ENCODE measurements at regions not wholly inside any gene's neighbourhood (a gene's known extent, or its start where the extent isn't known, plus 50 kb on each side); places are given as distances from the start of the nearest gene placed in this dataset.

DNA sequence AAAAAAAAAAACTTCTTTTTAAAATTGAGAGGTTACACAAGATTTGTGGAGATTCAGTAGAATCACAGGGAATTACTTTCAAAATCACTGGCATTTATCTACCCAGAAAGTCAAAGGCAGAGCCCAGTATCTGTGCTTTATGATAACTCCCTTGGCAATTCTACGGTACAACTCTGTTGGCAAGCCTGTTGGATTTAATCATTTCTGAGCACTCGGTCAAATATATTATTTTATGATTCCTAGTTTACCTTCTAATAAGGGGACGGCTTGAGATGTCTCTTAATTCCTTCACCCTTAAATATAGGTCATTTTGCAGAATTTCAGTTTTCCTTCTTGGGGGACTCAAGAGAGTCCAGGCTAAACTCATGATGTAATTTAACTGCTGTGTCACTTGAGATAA lies 987.6 kb downstream of the EFNB2 start:
- no peak overlapping the region for H2BK5ac ChIP-seq (ENCODE audit: low read depth, low read length)
- no peaks in the 10 kb centered on the region for H3K4me1 ChIP-seq (replicated peaks in 1 of 4; ENCODE audit: control insufficient read depth in 3 of 4, insufficient read depth in 4 of 4, low read length in 3 of 4)
- no peaks in the 10 kb centered on the region for H3K36me3 ChIP-seq (ENCODE audit: control insufficient read depth in 2 of 4, insufficient read depth in 4 of 4, low read length in 3 of 4)
- no peak overlapping the region for H2AFZ ChIP-seq (ENCODE audit: low read length)
- H2AK5ac ChIP-seq (ENCODE audit: low read depth, low read length): no peak overlapping the region
- H3K4me3 ChIP-seq (ENCODE audit: extremely low read depth in 1 of 4, insufficient read depth in 2 of 4, low read depth in 3 of 4, low read length in 4 of 4): no peak overlapping the region
- H3K56ac ChIP-seq (replicated peaks; ENCODE audit: insufficient read length, low read depth, low read length): no peak overlapping the region
- H2BK20ac ChIP-seq (ENCODE audit: low read length): no peak overlapping the region
- H3K18ac ChIP-seq (ENCODE audit: extremely low read depth, low read length): no peak overlapping the region
- H3K23me2 ChIP-seq (ENCODE audit: low read depth, low read length): no peaks in the 10 kb centered on the region
- H4K91ac ChIP-seq (replicated peaks; ENCODE audit: insufficient read length, low read length): no peak overlapping the region
- ChIA-PET POLR2A (ENCODE audit: partially characterized antibody) (no interaction called here), CTCF (ENCODE audit: partially characterized antibody) (no interaction called here)
- no peaks in the 10 kb centered on the region for H3K9me3 ChIP-seq (ENCODE audit: insufficient read depth in 2 of 2, low read depth in 1 of 2, low read length in 1 of 2)
- no peak overlapping the region for H4K5ac ChIP-seq (ENCODE audit: insufficient read length, low read depth, low read length)
- no peaks in the 10 kb centered on the region for H3K27me3 ChIP-seq (replicated peaks in 1 of 4; ENCODE audit: control insufficient read depth in 3 of 4, extremely low read depth in 1 of 4, insufficient read depth in 3 of 4, low read length in 3 of 4)
- no peak overlapping the region for H4K8ac ChIP-seq (ENCODE audit: extremely low read depth, insufficient read depth, low read length)
- no peak overlapping the region for H2BK120ac ChIP-seq (replicated peaks; ENCODE audit: low read depth, low read length)
- no peak overlapping the region for H2BK12ac ChIP-seq (ENCODE audit: low read depth, low read length)
- H3K4ac ChIP-seq (replicated peaks; ENCODE audit: insufficient read length, low read depth, low read length): no peak overlapping the region
- no peaks in the 10 kb centered on the region for H3K79me2 ChIP-seq (ENCODE audit: control insufficient read depth in 1 of 2, insufficient read depth in 2 of 2, low read length in 2 of 2)
- no peaks in the 10 kb centered on the region for H4K20me1 ChIP-seq (replicated peaks in 1 of 2; ENCODE audit: control insufficient read depth in 1 of 2, insufficient read depth in 2 of 2, low read length in 2 of 2)
- H3K27ac ChIP-seq (ENCODE audit: low read depth, low read length): no peak overlapping the region
- DNase-seq (ENCODE audit: low read depth in 1 of 2, low spot score in 2 of 2) (no peak), FAIRE-seq (no peak)
- H3K9ac ChIP-seq (replicated peaks in 1 of 4; ENCODE audit: extremely low read depth in 1 of 4, low read depth in 3 of 4, low read length in 3 of 4): no peak overlapping the region
- WGBS, 2 experiments (ENCODE audit: extremely low coverage in 1 of 2, insufficient coverage in 1 of 2, insufficient read length in 1 of 2, insufficient replicate concordance in 2 of 2, low coverage in 1 of 2, low lambda C conversion rate in 2 of 2, missing lambda C conversion rate in 1 of 2): 98% methylated on average over 3 of the region's 3 CpGs; no CpG with 5 or more reads in 1 of the 2 experiments
- H3K14ac ChIP-seq (ENCODE audit: insufficient read length): no peak overlapping the region
- H3K79me1 ChIP-seq (ENCODE audit: low read depth, low read length): no peaks in the 10 kb centered on the region
- H3K23ac ChIP-seq (ENCODE audit: insufficient read length): no peak overlapping the region
- no peak overlapping the region for H3K4me2 ChIP-seq (ENCODE audit: insufficient read depth in 1 of 2, low read depth in 2 of 2, low read length in 2 of 2)
- H2BK15ac ChIP-seq (ENCODE audit: low read length): no peak overlapping the region
- TF ChIP-seq TAF7 (optimal IDR thresholded peaks at IDR 0.05; ENCODE audit: borderline replicate concordance, low read depth, low read length) (no peak), BACH1 (IDR thresholded peaks at IDR 0.05; ENCODE audit: low read length) (no peak)
